CD14-positive monocyte (primary cell): ENCODE measurements at regions not wholly inside any gene's neighbourhood (a gene's known extent, or its start where the extent isn't known, plus 50 kb on each side); places are given as distances from the start of the nearest gene placed in this dataset.

Experiments
- DNase-seq, 3 donors: peaks; one replicate each; pipeline ENCODE4 v3.0.0-alpha.2; 2011 to 2022
- H2AFZ ChIP-seq: 2 replicates; pipeline ENCODE4 v1.6.0; 2012; ENCODE audit warnings: mild to moderate bottlenecking, low read depth, low read length, inconsistent platforms; ENCODE audit not compliant: insufficient read depth, poor library complexity, severe bottlenecking
- H3K27ac ChIP-seq, 2 donors: 1 replicate in 1 of 2; 2 replicates in 1 of 2; pipeline ENCODE4 v1.5.1; 2012 to 2013; ENCODE audit warnings: low read length in 2 of 2, control low read depth in 1 of 2, inconsistent platforms in 1 of 2, low read depth in 1 of 2, mild to moderate bottlenecking in 1 of 2
- H3K27me3 ChIP-seq, 2 donors: one replicate each; pipeline versions ENCODE4 v1.6.0 to v1.6.1; 2011 to 2013; ENCODE audit warnings: low read length in 2 of 2; ENCODE audit not compliant: control insufficient read depth in 2 of 2, insufficient read depth in 2 of 2
- H3K36me3 ChIP-seq, 2 donors: replicated peaks in 1 of 2; 1 replicate in 1 of 2; 2 replicates in 1 of 2; pipeline versions ENCODE4 v1.5.1 to v1.6.1; 2012 to 2013; ENCODE audit warnings: low read length in 2 of 2, control low read depth in 1 of 2, inconsistent platforms in 1 of 2, mild to moderate bottlenecking in 1 of 2; ENCODE audit not compliant: insufficient read depth in 2 of 2, control insufficient read depth in 1 of 2
- H3K4me1 ChIP-seq, 2 donors: 1 replicate in 1 of 2; 2 replicates in 1 of 2; pipeline versions ENCODE4 v1.5.1 to v1.6.1; 2012 to 2013; ENCODE audit warnings: low read length in 2 of 2, control low read depth in 1 of 2, inconsistent platforms in 1 of 2, mild to moderate bottlenecking in 1 of 2, moderate library complexity in 1 of 2; ENCODE audit not compliant: insufficient read depth in 2 of 2, control insufficient read depth in 1 of 2
- H3K4me2 ChIP-seq: replicated peaks from 2 replicates; pipeline ENCODE3; 2012; ENCODE audit warnings: low read length, moderate library complexity, mild to moderate bottlenecking; ENCODE audit not compliant: poor library complexity, severe bottlenecking; ENCODE audit errors: extremely low read depth
- H3K4me3 ChIP-seq, 3 experiments: fragments of 200-600 bp in 1 of 3; sonication (generic) in 1 of 3; replicated peaks in 1 of 3; 1 replicate in 2 of 3; 2 replicates in 1 of 3; pipeline ENCODE4 v1.5.1; 2011 to 2013; ENCODE audit warnings: low read length in 3 of 3, mild to moderate bottlenecking in 3 of 3, control low read depth in 2 of 3, low read depth in 2 of 3, inconsistent platforms in 1 of 3, moderate library complexity in 1 of 3
- H3K79me2 ChIP-seq: 2 replicates; pipeline ENCODE4 v1.6.0; 2012; ENCODE audit warnings: mild to moderate bottlenecking, control low read depth, inconsistent platforms, low read length, moderate library complexity; ENCODE audit not compliant: insufficient read depth
- H3K9ac ChIP-seq: 2 replicates; pipeline ENCODE4 v1.6.0; 2017; ENCODE audit warnings: low read length, mild to moderate bottlenecking; ENCODE audit not compliant: insufficient read depth, poor library complexity, severe bottlenecking
- H3K9me3 ChIP-seq, 2 donors: replicated peaks in 1 of 2; 1 replicate in 1 of 2; 2 replicates in 1 of 2; pipeline versions ENCODE4 v1.5.1 to v1.6.1; 2012 to 2013; ENCODE audit warnings: low read length in 2 of 2, control low read depth in 1 of 2; ENCODE audit not compliant: control insufficient read depth in 1 of 2, insufficient read depth in 1 of 2
- H4K20me1 ChIP-seq: 2 replicates; pipeline ENCODE4 v1.6.0; 2012; ENCODE audit warnings: mild to moderate bottlenecking, low read length, control low read depth, moderate library complexity; ENCODE audit not compliant: insufficient read depth
- H3K27ac Mint-ChIP-seq, 7 donors: one replicate each; pipeline ENCODE4 v1.8.0; 2020; ENCODE audit warnings: mild to moderate bottlenecking in 7 of 7, mixed read lengths in 7 of 7, moderate library complexity in 6 of 7, inconsistent platforms in 2 of 7
- H3K27me3 Mint-ChIP-seq, 3 donors: one replicate each; pipeline ENCODE4 v1.8.0; 2021 to 2022; ENCODE audit warnings: low read depth in 3 of 3, mild to moderate bottlenecking in 3 of 3, mixed read lengths in 3 of 3, moderate library complexity in 3 of 3, inconsistent platforms in 1 of 3
- H3K36me3 Mint-ChIP-seq, 2 donors: one replicate each; pipeline ENCODE4 v1.8.0; 2020; ENCODE audit warnings: mixed read lengths in 2 of 2, inconsistent platforms in 1 of 2, mild to moderate bottlenecking in 1 of 2
- H3K4me1 Mint-ChIP-seq: one replicate; pipeline ENCODE4 v1.8.0; 2020; ENCODE audit warnings: mild to moderate bottlenecking, mixed read lengths
- H3K4me3 Mint-ChIP-seq, 2 donors: one replicate each; pipeline ENCODE4 v1.8.0; 2020; ENCODE audit warnings: mild to moderate bottlenecking in 2 of 2, mixed read lengths in 2 of 2, moderate library complexity in 1 of 2
- H3K9me3 Mint-ChIP-seq, 7 donors: one replicate each; pipeline ENCODE4 v1.8.0; 2020 to 2022; ENCODE audit warnings: mixed read lengths in 7 of 7, mild to moderate bottlenecking in 6 of 7, moderate library complexity in 6 of 7, inconsistent platforms in 2 of 7
- WGBS: methylation state at CpG from one replicate; pipeline ENCODE4 v1.1.5; 2013; ENCODE audit warnings: missing lambda C conversion rate; ENCODE audit not compliant: insufficient coverage; 5-methylcytosine and 5-hydroxymethylcytosine counted together
- intact Hi-C, 2 donors: fragments of 100-400 bp; cut with micrococcal nuclease; formaldehyde crosslinking; loops; one replicate each; pipeline versions ENCODE4 v1.15.0 to v1.15.1; 2023
- TF ChIP-seq, protein P1 (sequence below): fragments of 200-600 bp; IDR thresholded peaks from one replicate; pipeline ENCODE4 v1.8.0; 2022; ENCODE audit warnings: antibody characterized with exemption, mild to moderate bottlenecking

DNA sequence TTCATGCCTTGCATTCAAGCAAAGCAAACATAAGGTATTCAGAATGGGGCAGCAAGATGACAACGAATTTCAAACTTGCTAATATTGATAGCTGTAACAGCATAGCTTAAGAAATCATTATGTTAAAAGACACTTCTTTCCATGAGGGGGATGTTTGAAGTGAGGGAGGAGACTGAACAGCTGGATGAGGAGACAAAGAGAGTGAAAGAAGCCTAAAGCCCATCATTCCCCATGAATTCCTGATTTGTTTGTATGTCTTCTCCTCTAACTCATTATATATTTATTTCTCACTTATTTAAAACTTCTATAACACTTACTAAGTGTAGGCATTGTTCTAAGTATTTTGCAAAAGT, 125.2 kb upstream of the PBX1 start:
- no peak overlapping the region for H3K4me2 ChIP-seq
- no peaks in the 10 kb centered on the region for H3K36me3 Mint-ChIP-seq
- no peak for DNase-seq
- H3K9ac ChIP-seq, result no peak overlapping the region
- H3K27ac ChIP-seq, result no peak overlapping the region
- H3K27me3 ChIP-seq, result no peaks in the 10 kb centered on the region
- H3K4me1 Mint-ChIP-seq, result peaks cover 4% of the 10 kb centered on the region
- no peaks in the 10 kb centered on the region for H3K9me3 ChIP-seq
- H3K27me3 Mint-ChIP-seq, result peaks cover 0 to 2% (median 0%) of the 10 kb centered on the region in 3 donors
- TF ChIP-seq, protein P1, sequence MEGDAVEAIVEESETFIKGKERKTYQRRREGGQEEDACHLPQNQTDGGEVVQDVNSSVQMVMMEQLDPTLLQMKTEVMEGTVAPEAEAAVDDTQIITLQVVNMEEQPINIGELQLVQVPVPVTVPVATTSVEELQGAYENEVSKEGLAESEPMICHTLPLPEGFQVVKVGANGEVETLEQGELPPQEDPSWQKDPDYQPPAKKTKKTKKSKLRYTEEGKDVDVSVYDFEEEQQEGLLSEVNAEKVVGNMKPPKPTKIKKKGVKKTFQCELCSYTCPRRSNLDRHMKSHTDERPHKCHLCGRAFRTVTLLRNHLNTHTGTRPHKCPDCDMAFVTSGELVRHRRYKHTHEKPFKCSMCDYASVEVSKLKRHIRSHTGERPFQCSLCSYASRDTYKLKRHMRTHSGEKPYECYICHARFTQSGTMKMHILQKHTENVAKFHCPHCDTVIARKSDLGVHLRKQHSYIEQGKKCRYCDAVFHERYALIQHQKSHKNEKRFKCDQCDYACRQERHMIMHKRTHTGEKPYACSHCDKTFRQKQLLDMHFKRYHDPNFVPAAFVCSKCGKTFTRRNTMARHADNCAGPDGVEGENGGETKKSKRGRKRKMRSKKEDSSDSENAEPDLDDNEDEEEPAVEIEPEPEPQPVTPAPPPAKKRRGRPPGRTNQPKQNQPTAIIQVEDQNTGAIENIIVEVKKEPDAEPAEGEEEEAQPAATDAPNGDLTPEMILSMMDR, result no peak
- H3K9me3 Mint-ChIP-seq, result peaks cover 0 to 6% (median 2%) of the 10 kb centered on the region in 7 donors
- intact Hi-C loops, result no loop called here
- no peaks in the 10 kb centered on the region for H3K36me3 ChIP-seq
- H3K79me2 ChIP-seq, result no peaks in the 10 kb centered on the region
- H3K4me3 Mint-ChIP-seq, result no peak overlapping the region
- WGBS, result no CpG with 5 or more reads among the region's 1 CpG
- no peaks in the 10 kb centered on the region for H4K20me1 ChIP-seq
- H3K27ac Mint-ChIP-seq, result no peak overlapping the region
- H2AFZ ChIP-seq, result no peak overlapping the region
- H3K4me1 ChIP-seq, result no peaks in the 10 kb centered on the region
- H3K4me3 ChIP-seq, result no peak overlapping the region

DNA sequence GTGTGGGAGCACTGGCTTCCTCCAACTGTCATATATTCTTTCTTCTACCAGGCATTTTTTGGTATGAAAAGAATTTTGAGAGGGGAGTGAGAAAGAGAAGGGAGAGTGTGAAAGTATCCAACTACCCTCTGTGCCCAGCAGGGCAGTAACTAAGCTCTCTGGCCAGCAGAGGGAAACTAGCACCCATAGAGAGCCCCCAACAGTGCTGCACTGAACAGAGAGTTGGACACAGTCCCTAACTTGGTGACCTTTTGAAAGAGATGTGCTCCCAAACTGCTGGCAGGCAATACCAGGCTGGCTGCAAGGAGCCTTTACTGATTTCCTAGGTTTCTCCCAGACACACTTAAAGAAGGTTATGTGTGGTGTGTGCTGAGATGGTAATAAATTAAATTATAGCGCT, 118.8 kb upstream of the PBX1 start:
- intact Hi-C loops, result no loop called here

More for the DNA sequence above, 118.8 kb upstream of the PBX1 start:
- Histone ChIP-seq H4K20me1 (no peaks in the 10 kb centered on the region), H3K9ac (no peak overlapping the region), H3K4me2 (no peak overlapping the region), H3K4me3 (no peak overlapping the region), H3K27me3 (no peaks in the 10 kb centered on the region), H3K79me2 (no peaks in the 10 kb centered on the region), H3K36me3 (no peaks in the 10 kb centered on the region), H3K4me1 (no peaks in the 10 kb centered on the region), H2AFZ (no peak overlapping the region), H3K9me3 (no peaks in the 10 kb centered on the region), H3K27ac (no peak overlapping the region)
- DNase-seq, result no peak
- no peak overlapping the region for H3K27ac Mint-ChIP-seq
- peaks cover 4% of the 10 kb centered on the region for H3K4me1 Mint-ChIP-seq
- no peak overlapping the region for H3K4me3 Mint-ChIP-seq
- peaks cover 0 to 2% (median 0%) of the 10 kb centered on the region in 3 donors for H3K27me3 Mint-ChIP-seq
- TF ChIP-seq, protein P1, result no peak
- peaks cover 0 to 4% (median 0%) of the 10 kb centered on the region in 7 donors for H3K9me3 Mint-ChIP-seq
- WGBS, result no CpG with 5 or more reads among the region's 1 CpG
- H3K36me3 Mint-ChIP-seq, result no peaks in the 10 kb centered on the region
